ENCODE measurements at regions not wholly inside any gene's neighbourhood (a gene's known extent, or its start where the extent isn't known, plus 50 kb on each side); places are given as distances from the start of the nearest gene placed in this dataset.

- H3K4me2 ChIP-seq (ENCODE audit: low read depth, low read length, poor library complexity, severe bottlenecking) = no peak overlapping the region
- no peaks in the 10 kb centered on the region for H3K9me2 ChIP-seq (replicated peaks; ENCODE audit: insufficient read depth, low read length)
- no peaks in the 10 kb centered on the region for H3F3A ChIP-seq (ENCODE audit: insufficient read depth)
- H2AFZ ChIP-seq (ENCODE audit: low read depth, low read length, severe bottlenecking) = no peak overlapping the region
- TF ChIP-seq CTCF (IDR thresholded peaks at IDR 0.05; ENCODE audit: insufficient read depth, low read length, poor library complexity, severe bottlenecking) (no peak), EZH2phosphoT487 (conservative IDR thresholded peaks at IDR 0.05; ENCODE audit: low read length) (no peak)
- H4K20me1 ChIP-seq (ENCODE audit: low read depth, low read length) = no peaks in the 10 kb centered on the region
- H3K36me3 ChIP-seq (ENCODE audit: low read length) = no peaks in the 10 kb centered on the region
- H3K27me3 ChIP-seq (ENCODE audit: low read length) = no peaks in the 10 kb centered on the region
- H3K79me2 ChIP-seq (ENCODE audit: insufficient read depth, low read length) = no peaks in the 10 kb centered on the region
- H3K9ac ChIP-seq (ENCODE audit: low read length) = no peak overlapping the region
- H3K4me3 ChIP-seq (ENCODE audit: insufficient read depth, low read length, poor library complexity, severe bottlenecking) = no peak overlapping the region
- H3K27ac ChIP-seq (ENCODE audit: low read depth, low read length) = no peak overlapping the region
- no peaks in the 10 kb centered on the region for H3K9me3 ChIP-seq (ENCODE audit: insufficient read depth, low read length)
Observed at GRCh38 chr22:49424893-49425270, 402.8 kb downstream of the BRD1 start.

GRCh38 chr22:49423125-49423650 lies 404.5 kb downstream of the BRD1 start:
- Histone ChIP-seq H3K9me2 (replicated peaks; ENCODE audit: insufficient read depth, low read length) (no peaks in the 10 kb centered on the region), H2AFZ (ENCODE audit: low read depth, low read length, severe bottlenecking) (no peak overlapping the region), H3K79me2 (ENCODE audit: insufficient read depth, low read length) (no peaks in the 10 kb centered on the region), H3K27me3 (ENCODE audit: low read length) (no peaks in the 10 kb centered on the region), H3F3A (ENCODE audit: insufficient read depth) (no peaks in the 10 kb centered on the region), H4K20me1 (ENCODE audit: low read depth, low read length) (no peaks in the 10 kb centered on the region), H3K9ac (ENCODE audit: low read length) (no peak overlapping the region), H3K27ac (ENCODE audit: low read depth, low read length) (no peak overlapping the region), H3K9me3 (ENCODE audit: insufficient read depth, low read length) (no peaks in the 10 kb centered on the region), H3K4me2 (ENCODE audit: low read depth, low read length, poor library complexity, severe bottlenecking) (no peak overlapping the region), H3K36me3 (ENCODE audit: low read length) (no peaks in the 10 kb centered on the region), H3K4me3 (ENCODE audit: insufficient read depth, low read length, poor library complexity, severe bottlenecking) (no peak overlapping the region)
- TF ChIP-seq CTCF (IDR thresholded peaks at IDR 0.05; ENCODE audit: insufficient read depth, low read length, poor library complexity, severe bottlenecking) = no peak
- TF ChIP-seq EZH2phosphoT487 (conservative IDR thresholded peaks at IDR 0.05; ENCODE audit: low read length) = no peak

GRCh38 chr22:49422701-49423100 lies 405.0 kb downstream of the BRD1 start:
- Histone ChIP-seq H3K9me3 (ENCODE audit: insufficient read depth, low read length) (no peaks in the 10 kb centered on the region), H4K20me1 (ENCODE audit: low read depth, low read length) (no peaks in the 10 kb centered on the region), H3K27ac (ENCODE audit: low read depth, low read length) (no peak overlapping the region), H3K79me2 (ENCODE audit: insufficient read depth, low read length) (no peaks in the 10 kb centered on the region), H3K9me2 (replicated peaks; ENCODE audit: insufficient read depth, low read length) (no peaks in the 10 kb centered on the region), H3K9ac (ENCODE audit: low read length) (no peak overlapping the region), H3K4me2 (ENCODE audit: low read depth, low read length, poor library complexity, severe bottlenecking) (no peak overlapping the region), H3F3A (ENCODE audit: insufficient read depth) (no peaks in the 10 kb centered on the region), H2AFZ (ENCODE audit: low read depth, low read length, severe bottlenecking) (no peak overlapping the region), H3K27me3 (ENCODE audit: low read length) (no peaks in the 10 kb centered on the region), H3K4me3 (ENCODE audit: insufficient read depth, low read length, poor library complexity, severe bottlenecking) (no peak overlapping the region), H3K36me3 (ENCODE audit: low read length) (no peaks in the 10 kb centered on the region)
- no peak for TF ChIP-seq CTCF (IDR thresholded peaks at IDR 0.05; ENCODE audit: insufficient read depth, low read length, poor library complexity, severe bottlenecking)
- no peak for TF ChIP-seq EZH2phosphoT487 (conservative IDR thresholded peaks at IDR 0.05; ENCODE audit: low read length)
